ENCODE measurements at regions not wholly inside any gene's neighbourhood (a gene's known extent, or its start where the extent isn't known, plus 50 kb on each side); places are given as distances from the start of the nearest gene placed in this dataset.
A peak's percentile ranks its signal among the peaks of the same experiment; 100 is the strongest.

DNA sequence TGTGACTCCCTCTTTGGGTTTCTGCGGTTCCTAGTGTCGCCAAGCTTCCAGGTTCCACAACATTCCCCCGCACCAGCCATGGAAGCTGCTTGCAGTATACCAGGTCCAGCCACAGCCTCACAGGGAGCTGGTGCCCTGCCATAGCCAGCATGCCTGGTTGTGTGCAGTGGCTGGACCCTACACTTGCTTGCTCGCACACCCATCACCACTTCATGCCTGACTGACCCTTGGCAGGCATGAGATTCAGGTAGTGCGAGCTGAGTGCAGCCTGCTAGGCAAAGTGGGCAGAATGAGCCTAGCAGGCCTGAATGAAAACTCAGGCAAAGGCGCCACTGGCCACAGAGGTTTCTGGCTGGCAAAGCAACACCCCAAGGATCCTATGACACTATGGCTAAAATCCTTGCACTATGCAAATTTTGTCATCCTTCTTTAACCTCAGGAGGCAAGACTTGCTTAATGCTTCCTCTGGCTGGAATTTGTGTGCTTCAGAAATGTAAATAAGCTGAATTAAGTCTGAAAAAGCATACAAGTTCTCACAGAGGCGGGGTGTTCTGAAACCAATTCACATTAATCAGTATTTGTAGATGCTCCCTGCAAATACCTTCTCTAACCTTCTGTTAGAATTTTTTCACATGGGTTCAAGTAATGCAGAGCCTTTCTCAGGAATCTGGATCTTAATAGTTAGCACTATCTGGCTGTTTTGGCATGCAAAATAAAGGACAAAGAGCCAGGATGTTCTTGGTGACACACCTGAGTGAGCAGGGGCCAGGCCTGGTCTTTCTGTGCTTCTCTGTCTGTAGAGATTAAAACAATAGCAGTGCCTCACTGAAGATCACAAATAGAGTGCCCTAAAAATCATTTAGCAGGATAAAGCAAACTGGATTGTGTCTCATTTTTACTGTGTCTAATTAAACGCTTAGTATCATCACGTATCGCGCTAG is 256.9 kb downstream of the GPATCH2 start:
- no peak for DNase-seq

DNA sequence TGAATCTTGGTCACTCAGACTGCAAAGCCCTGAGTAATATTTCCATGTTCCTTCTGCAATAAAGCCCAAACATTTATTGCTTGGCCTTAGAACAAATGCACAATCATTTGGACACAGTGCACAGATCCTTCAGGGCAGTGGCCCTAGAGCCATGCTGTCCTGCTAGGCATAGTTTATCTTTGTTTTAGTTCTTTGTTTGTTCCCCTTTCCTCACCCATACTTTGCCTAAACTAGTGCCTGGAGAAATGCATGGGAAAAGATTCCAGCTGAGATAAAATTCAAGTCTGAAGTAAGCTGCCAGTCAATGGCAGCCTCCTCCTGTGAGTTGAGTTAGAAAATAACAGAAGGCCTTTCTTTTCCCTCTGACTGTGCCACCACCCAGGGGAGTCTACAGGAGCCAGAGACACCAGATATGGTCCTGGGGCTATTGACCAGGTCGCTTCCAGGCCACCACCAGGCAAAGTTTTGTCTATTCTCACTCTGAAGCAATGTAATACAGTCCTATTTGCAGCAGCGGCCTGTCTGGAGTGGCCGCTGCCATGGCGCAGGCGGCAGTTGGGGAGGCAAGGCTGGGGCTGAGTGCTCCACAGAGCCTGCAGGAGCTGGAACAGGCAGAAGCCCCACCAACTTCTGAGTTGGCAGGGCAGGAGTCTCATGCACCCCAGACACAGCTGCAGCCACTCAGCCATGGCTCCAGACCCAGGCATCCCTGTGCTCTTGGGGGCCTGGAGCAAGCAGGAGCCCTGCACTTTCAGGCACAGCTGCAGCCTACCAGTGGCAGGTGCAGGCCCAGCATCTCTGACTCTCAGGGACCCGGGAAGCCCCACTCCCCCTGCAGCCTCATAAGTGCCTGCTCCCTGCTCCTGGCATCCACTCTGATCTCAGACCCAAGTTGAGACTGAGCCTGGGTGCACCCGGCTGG is 258.6 kb downstream of the GPATCH2 start:
- DNase-seq: no peak

DNA sequence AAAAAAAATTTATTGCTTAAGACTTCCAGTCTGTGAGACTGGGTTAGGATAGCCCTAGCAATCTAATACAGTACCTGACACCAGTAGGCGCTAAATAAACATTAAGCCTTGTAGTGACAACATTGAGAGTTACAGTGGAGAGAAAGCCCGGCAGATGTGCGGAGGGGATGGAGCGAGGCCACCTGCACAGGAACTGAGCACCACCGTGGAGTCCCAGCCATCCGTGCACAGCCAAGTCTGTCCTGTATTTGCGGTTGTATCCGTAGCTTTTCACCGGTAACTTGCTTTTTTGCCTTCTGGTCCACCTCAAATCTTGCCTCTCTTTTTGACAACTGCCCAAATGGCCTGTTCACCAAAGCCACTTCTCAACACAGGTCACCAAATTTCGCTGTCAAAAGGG is 260.1 kb downstream of the GPATCH2 start:
- DNase-seq: no peak

DNA sequence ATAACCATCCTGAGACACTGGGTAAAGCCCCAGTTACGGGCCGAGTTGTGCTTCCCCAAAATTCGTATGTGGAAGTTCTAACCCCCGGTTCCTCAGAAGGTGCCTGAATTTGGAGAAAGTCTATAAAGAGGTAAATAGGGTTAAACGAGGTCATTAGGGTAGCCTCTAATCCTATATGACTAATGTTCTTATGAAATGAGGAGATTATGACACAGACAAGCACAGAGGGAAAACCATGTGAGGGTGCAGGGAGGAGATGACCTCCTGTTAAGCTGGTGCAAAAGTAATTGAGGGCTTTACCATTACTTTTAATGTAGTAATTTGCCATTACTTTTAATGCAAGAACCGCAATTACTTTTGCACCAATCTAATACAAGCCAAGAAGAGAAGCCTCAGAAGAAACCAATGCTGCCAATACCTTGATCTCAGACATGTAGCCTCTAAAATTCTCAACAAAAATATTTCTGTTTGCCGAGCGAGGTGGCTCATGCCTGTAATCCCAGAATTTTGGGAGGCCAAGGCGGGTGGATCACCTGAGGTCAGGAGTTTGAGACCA is 260.8 kb downstream of the GPATCH2 start:
- peak in 1 of 3 donors; percentile 1 for DNase-seq

DNA sequence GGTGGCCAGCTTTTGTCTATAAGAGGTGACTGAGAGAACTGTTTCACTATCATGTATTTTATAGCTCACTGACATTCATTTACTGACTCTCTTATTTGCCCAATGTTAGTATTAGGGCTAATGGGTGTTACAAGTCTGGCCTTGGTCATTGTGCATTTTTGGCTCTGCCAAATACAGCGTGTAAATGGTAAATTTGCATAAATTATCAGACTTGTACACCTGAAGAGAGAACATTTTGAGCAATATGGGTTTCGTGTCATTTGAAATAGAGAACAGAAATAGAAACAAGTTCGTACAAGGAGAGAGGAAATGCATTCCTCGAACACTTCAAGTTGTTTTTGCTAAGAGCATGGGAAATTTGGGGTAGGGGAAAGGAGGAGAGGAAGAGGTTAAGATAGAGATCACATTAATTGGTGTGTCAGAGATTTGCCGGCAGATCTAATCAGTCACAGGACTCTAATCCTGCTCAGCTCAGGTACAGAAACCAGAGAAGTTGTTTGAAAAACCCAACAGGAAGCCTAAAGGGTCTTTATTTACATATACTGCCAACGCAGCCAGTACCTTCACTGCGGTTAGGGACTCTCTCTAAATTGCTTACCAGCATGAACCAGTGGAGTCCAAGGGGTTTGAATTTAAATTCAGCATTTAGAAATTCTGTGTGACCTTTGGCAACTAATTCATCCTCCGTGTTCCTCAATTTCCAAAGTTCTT is 261.5 kb downstream of the GPATCH2 start:
- peak in 1 of 3 donors; percentile 0 for DNase-seq

DNA sequence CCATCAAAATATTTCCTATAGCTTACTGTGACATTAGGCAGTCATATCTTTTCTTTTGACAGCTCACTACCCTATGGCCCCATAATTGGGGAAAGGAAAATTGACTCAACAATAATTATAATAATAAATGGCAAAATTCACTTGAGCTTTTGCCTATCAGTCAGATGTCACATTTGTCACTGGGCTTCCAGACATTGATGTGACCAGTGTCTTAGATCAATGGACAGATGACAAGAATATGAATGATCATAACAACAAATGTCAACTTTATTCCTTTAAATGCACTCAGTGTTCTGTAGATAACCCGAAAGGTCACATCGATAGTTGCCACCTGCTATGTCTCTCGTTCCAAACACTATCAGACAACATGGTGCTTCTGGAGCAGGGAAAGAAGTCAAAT is 266.7 kb downstream of the GPATCH2 start:
- no peak for DNase-seq

DNA sequence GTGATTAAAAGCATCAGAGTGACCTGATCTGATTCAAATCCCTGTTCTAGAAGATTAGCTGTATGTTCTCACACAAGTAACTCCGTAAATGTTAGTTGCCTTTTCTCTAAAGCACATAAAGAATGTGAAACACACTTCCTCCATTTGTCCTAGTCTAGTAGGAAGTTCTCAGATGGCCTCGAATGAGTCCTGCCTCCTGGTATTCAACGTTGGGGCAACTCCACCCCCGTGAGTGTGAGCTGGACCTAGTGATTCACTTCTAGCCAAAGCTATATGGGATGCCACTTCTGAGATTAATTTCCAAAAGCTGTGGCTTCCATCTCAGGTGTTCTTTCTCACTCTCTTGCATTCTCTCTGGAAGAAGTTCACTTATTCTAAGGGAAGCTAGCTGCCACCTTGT is 267.6 kb downstream of the GPATCH2 start:
- no peak for DNase-seq

DNA sequence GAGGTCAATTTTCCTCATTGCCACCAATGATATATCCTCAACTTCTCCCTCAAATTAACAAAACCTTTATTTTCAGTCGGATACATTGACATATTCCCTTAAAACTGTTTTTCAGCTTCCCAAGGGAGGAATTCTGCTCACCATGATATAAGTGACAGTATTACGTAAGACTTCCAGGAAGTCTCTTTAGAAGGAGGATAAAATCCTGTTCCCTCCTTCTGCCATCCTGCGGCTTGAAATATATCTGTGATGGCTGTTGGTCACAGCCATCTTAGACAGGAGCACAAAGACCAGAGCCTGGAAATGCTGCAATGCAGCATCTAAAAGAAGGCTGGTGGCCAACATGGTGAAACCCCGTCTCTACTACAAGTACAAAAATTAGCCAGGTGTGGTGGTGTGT is 270.4 kb downstream of the GPATCH2 start:
- DNase-seq: no peak

DNA sequence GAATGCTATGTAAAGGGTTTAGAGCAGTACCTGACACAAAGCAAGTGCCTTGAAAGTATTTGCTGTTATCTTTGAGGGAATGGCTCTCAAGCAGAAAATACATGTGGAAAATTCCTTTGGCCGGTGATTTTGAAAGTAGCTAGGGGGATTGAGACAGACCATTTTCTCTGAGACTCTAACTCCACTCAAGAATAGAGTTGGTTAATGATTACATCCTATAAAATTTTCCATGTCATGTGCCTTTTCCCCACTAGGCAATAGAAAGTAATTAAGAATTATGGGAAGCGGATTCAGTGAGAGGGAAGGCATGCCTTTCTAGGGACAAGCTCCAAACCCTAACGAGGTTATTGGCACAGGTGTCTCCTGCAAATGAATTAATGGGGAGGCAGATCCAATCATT is 276.0 kb downstream of the GPATCH2 start:
- DNase-seq: no peak

DNA sequence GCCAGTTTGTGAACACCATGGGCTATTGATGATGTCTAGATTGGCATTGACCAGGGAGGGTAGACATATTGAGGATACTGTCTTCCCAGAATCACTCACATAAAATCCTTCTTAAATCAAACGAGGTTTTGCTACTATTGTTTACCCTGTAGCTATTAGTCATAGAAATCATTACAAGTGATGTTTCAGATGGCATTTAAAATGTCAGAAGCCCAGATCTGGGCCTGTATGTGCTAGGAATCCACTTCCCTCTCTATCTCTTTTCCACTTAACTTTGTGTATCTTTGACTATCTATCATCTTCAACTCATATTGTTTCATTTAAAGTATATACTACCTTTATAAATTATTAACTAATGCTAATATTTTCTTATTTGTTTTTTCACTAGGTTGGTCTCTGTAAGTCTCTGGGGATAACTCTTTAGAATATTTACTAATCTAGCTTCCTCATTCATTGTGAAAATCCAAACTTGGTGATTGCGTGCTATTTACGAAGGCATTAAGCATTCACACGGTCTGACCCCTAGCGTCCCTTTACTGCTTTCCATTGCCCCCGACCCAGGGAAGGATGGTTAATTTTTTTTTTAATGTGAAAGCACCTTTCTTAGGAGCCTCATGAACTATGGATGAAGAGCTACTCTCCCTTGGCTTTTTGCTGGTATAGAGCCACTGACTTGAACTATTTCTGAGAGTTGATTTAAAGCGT is 281.8 kb downstream of the GPATCH2 start:
- DNase-seq: no peak

DNA sequence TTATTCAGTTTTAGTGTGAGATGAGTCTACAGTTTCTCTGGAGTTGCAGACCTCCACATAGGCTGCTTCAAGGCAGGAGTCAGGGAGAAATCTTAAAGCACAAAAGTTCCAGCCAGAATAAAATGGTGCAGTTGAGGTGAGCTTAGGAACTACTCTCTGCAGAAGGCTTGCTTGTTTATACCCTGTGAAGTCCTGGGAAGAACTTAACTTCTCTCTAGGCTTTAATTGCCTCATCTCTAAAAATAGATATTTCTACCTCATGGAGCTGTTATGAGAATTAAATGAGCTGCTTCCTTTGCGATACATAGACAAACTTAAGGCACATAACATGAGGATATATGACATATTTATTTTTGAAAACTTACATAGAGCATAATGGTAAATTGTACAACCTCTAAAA is 286.2 kb downstream of the GPATCH2 start:
- no peak for DNase-seq

DNA sequence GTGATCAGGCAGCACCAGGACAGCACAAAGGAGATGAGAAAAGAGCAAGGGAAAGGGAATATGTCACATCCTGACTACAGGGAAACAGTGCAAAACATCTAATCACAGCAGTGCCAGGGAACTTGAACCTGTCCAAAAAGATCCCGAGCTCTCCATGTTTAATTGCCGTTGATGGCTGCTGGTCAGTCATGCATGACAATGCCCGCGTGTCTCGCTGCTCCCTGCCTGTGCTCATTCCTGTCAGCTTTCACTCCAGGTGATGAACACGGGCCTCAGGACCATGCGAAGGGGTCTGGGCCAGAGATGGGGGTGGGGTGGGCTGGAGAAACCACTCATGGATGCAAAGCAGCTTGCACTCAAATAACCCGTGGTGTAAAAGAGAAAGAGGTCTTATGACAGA is 287.0 kb downstream of the GPATCH2 start:
- DNase-seq: no peak

DNA sequence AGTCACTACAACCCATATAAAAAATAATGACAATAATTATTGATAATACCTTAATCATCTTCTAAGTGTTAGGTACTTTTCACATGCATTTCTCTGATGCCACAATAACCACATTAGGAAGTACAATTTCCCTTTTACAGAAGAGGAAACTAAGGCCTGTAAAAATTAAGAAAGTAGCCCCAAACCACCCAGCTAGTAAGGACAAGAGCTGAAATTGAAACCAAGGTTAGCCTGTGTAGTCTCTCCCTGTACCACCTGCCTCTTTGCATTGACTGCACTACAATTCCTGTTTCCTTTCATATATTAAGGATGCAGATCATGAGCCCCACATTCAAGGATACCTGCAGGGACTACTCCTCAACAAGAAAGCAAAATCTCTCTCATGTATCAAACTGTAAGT is 288.8 kb downstream of the GPATCH2 start:
- no peak for DNase-seq

DNA sequence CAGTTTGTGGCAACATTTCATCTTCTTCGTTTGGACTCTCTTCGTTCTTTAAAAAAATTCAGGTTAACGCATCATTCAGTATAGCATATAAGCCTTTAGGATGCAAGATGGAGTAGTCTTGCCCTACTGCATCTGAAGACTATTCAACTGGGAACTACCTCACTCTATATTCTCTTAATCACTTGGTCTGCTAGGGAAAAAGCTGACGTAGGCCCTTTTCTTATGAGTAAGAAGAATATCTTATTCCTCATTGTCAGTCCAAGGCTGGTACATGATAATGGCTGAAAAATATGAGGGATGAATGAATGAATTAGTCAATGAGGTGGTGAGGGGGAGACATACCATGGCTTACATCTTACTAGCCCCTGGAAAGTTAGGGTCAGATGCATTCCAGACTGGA is 294.2 kb downstream of the GPATCH2 start:
- no peak for DNase-seq

DNA sequence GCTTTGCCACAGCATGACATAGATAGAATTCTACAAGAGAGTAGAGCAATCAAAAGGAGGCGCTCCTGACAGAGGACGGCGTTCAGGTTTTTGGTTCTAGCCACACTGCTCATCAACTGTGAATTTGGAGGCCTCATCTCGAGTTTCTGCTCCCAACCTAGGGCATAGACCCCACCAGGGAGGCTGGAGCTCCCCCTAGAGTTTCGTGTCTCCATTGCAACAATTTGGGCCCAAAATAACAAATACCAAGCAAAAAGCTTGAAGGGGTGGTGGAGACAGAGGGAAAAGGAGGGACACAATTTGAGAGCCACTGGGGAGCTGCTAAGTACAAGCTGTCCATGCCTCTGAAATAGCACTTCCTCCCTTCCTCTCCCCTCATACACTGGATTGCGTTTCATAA is 297.0 kb downstream of the GPATCH2 start:
- peak in 2 of 3 donors; percentile 1 to 4 for DNase-seq

DNA sequence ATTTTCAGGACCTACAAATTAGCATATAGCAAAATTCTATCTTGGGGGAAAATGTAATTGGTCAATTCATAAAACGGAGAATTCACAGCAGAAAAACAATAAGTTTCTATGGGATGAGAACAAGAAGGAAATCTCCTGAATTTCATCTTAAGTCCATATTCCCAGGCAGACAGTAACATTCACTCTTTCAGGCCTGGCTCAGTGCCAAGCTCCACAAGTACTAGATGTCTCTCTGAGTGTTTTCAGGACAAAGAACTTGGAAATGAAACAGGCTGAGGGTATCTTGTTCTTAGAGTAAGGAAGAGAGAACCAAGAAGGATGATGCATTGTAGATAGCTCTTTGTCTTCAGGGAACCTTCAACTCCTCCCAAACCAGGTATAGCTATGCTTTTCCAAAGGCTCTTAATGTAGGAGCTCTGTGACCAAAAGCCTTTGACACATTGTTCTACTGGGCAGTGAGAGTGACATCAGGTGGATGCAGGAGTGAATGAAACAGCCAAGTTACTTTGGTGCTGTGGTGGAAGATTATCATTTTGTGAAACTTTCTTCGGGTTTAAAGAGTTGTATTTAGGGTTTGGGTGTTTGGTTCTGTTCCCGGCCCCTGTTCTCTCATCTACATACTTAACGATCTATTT is 298.3 kb downstream of the GPATCH2 start:
- DNase-seq: no peak

DNA sequence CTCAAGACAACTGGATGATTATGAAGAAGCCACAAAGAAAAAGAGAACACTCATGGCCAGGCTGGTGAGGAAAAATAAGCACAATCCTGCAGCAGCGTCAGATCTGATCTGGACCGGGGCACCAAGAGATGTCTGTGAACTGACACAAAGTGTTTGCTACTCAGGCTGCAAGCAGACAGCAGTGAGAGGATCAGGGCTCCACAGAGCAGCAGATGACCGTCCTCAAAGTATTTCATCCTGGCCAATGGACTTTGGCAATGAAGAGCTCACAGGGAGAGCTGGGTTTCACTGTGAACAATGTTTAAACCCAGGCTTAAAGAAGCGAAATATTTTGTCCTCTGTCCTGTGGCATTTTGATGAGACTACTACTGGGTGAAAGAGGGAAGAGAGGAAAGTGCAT is 299.2 kb downstream of the GPATCH2 start:
- no peak for DNase-seq

DNA sequence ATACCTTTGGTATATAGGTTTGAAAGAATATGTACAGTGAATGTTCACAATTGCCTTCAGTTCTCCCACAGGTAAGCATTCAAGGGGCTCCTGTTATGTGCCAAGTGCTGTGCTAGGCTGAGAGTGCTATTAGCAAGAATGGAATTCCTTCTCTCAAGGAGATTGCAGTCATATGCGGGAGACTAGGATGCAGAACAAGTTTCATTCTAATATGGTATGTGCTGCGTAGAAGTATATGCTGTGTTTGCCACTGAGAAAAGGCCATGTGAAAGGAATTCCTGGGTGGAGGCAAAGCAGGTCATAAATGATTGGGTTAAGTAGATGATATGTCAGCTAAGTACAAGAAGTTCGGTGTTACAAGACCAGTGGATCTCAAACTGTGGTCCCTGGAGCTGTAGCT is 303.0 kb downstream of the GPATCH2 start:
- DNase-seq: no peak

DNA sequence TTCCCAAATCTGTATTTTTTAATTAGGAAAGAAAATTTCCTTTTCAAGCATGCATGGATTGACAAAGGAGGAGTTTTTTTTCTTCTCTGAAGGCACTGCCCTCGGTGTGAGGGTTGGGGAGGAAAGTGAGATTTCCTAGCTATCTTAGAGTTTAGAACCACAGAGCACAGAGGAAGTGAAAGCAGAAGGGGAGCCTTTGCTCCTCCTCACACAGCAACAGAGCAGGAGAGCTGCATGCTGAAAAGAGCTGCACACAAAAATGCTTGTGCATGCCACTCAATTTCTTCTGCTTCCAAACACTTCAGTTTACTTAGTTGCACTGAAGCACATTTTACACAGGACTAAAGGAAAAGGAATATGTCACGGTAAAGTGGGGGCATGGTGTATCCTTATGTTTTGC is 308.1 kb downstream of the GPATCH2 start:
- DNase-seq: no peak

DNA sequence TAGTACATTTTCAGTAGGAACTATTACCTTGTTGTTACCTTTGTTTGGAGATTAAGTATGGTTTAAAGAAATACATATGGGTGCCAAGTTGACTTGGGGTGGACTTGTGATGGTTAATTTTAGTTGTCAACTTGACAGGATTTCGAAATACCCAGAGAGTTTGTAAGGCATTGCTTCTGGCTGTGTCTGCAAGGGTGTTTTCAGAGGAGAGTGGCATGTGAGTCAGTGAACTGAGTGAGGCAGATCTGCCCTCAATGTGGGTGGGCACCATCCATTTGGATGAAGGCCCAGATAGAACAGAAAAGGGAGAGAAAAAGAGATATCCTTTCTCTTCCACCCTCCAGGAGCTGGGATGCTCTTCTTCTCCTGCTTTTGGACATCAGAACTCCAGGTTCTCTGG is 315.5 kb downstream of the GPATCH2 start:
- DNase-seq: no peak

DNA sequence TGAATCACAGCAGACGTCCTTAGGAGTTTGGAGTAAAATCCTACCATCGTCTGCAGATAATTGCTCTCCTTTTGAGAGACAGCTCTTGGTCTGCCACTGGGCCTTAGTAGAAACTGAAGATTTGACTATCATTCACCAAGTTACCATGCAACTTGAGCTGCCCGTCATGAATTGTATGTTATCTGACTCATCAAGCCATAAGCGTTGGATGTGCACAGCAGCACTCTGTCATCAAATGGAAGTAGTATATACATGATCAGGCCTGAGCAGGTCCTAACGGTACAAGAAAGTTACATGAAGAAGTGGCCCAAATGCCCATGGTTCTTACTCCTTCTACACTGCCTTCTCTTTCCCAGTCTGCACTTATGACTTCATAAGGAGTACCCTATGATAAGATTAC is 317.8 kb downstream of the GPATCH2 start:
- no peak for DNase-seq

DNA sequence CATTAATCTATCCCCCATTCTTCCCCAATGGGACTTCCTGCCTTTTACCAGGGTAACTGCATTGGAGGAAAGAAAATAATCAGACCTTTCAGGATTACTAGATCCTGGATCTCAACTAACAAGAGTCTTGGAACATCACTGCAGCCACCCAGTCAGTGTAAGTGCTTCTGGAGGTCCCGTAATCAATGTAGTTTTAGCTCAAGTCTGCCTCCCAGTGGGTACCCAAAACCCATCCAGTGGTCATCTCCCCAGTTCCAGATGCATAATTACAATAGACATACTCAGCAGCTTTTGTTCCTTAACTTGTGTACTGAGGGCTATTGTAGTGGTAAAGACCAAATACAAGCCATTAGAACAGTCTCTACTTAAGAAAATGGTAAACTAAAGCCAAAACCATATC is 319.1 kb downstream of the GPATCH2 start:
- DNase-seq: no peak
